Smooth muscle cell (in vitro differentiated cells): ENCODE measurements at regions not wholly inside any gene's neighbourhood (a gene's known extent, or its start where the extent isn't known, plus 50 kb on each side); places are given as distances from the start of the nearest gene placed in this dataset.

Experiments
- DNase-seq: peaks from one replicate; lab custom pipeline; 2025; ENCODE audit not compliant: unreplicated experiment; lab: John Stamatoyannopoulos, UW
- H2AFZ ChIP-seq: fragments of 200-600 bp; sonication (generic); 2 replicates; pipeline ENCODE4 v1.6.0; 2016; ENCODE audit warnings: antibody characterized with exemption, low read depth, mild to moderate bottlenecking
- H3F3A ChIP-seq: fragments of 200-600 bp; sonication (generic); 2 replicates; pipeline ENCODE4 v1.6.0; 2017; ENCODE audit warnings: antibody characterized with exemption, low read depth
- H3K27ac ChIP-seq: fragments of 200-600 bp; sonication (generic); 2 replicates; pipeline ENCODE4 v1.5.1; 2016; ENCODE audit warnings: low read depth, mild to moderate bottlenecking
- H3K27me3 ChIP-seq: fragments of 200-600 bp; sonication (generic); 2 replicates; pipeline ENCODE4 v1.6.1; 2016; ENCODE audit warnings: low read depth, mild to moderate bottlenecking
- H3K36me3 ChIP-seq: fragments of 200-600 bp; sonication (generic); 2 replicates; pipeline ENCODE4 v1.5.1; 2016; ENCODE audit warnings: low read depth
- H3K4me1 ChIP-seq: fragments of 200-600 bp; sonication (generic); 2 replicates; pipeline ENCODE4 v1.5.1; 2016; ENCODE audit warnings: low read depth
- H3K4me2 ChIP-seq: fragments of 200-600 bp; sonication (generic); 2 replicates; pipeline ENCODE4 v1.6.0; 2016; ENCODE audit warnings: mild to moderate bottlenecking
- H3K4me3 ChIP-seq: fragments of 200-600 bp; sonication (generic); 2 replicates; pipeline ENCODE4 v1.5.1; 2016; ENCODE audit warnings: mild to moderate bottlenecking
- H3K79me2 ChIP-seq: fragments of 200-600 bp; sonication (generic); 2 replicates; pipeline ENCODE4 v1.6.0; 2016; ENCODE audit warnings: low read depth, mild to moderate bottlenecking
- H3K9ac ChIP-seq: fragments of 200-600 bp; sonication (generic); 2 replicates; pipeline ENCODE4 v1.6.0; 2016; ENCODE audit warnings: low read depth
- H3K9me3 ChIP-seq: fragments of 200-600 bp; sonication (generic); replicated peaks from 2 replicates; pipeline ENCODE4 v1.5.1; 2016; ENCODE audit warnings: low read depth
- H4K20me1 ChIP-seq: fragments of 200-600 bp; sonication (generic); 2 replicates; pipeline ENCODE4 v1.6.0; 2016; ENCODE audit warnings: low read depth
- WGBS: methylation state at CpG from one replicate; pipeline ENCODE4 v1.1.7; 2016; ENCODE audit warnings: low lambda C conversion rate; 5-methylcytosine and 5-hydroxymethylcytosine counted together
- TF ChIP-seq, protein P1 (sequence below): fragments of 200-600 bp; sonication (generic); IDR thresholded peaks from 2 replicates; pipeline ENCODE4 v1.5.1; 2017; ENCODE audit warnings: borderline replicate concordance, mild to moderate bottlenecking, antibody characterized with exemption; ENCODE audit not compliant: insufficient read depth, poor library complexity, severe bottlenecking

DNA sequence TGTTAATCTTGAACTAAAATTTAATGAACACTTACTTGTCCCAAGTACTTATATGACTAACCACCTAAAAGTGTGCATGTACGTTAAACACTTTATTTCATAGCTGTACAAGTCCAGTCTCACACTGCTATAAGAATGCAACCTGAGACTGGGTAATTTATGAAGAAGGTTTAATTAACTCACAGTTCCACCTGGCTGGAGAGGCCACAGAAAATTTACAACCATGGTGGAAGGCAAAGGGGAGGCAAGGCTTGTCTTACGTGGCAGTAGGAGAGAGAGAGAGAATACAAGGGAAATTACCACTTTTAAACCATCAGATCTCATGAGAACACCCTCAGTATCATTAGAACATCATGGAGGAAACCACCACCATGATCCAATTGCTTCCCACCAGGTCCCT is 748.7 kb upstream of the HS3ST1 start:
- no peaks in the 10 kb centered on the region for H3F3A ChIP-seq
- no peak overlapping the region for H3K4me3 ChIP-seq
- H3K9me3 ChIP-seq, result no peaks in the 10 kb centered on the region
- TF ChIP-seq, protein P1, sequence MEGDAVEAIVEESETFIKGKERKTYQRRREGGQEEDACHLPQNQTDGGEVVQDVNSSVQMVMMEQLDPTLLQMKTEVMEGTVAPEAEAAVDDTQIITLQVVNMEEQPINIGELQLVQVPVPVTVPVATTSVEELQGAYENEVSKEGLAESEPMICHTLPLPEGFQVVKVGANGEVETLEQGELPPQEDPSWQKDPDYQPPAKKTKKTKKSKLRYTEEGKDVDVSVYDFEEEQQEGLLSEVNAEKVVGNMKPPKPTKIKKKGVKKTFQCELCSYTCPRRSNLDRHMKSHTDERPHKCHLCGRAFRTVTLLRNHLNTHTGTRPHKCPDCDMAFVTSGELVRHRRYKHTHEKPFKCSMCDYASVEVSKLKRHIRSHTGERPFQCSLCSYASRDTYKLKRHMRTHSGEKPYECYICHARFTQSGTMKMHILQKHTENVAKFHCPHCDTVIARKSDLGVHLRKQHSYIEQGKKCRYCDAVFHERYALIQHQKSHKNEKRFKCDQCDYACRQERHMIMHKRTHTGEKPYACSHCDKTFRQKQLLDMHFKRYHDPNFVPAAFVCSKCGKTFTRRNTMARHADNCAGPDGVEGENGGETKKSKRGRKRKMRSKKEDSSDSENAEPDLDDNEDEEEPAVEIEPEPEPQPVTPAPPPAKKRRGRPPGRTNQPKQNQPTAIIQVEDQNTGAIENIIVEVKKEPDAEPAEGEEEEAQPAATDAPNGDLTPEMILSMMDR, result no peak
- no peaks in the 10 kb centered on the region for H3K36me3 ChIP-seq
- H3K79me2 ChIP-seq, result no peaks in the 10 kb centered on the region
- H3K4me1 ChIP-seq, result no peaks in the 10 kb centered on the region
- no peak overlapping the region for H3K4me2 ChIP-seq
- WGBS, result 79% methylated on average over 2 of the region's 2 CpGs
- no peaks in the 10 kb centered on the region for H4K20me1 ChIP-seq
- H3K9ac ChIP-seq, result no peak overlapping the region
- no peak overlapping the region for H3K27ac ChIP-seq
- no peak for DNase-seq
- no peaks in the 10 kb centered on the region for H3K27me3 ChIP-seq
- H2AFZ ChIP-seq, result no peak overlapping the region

DNA sequence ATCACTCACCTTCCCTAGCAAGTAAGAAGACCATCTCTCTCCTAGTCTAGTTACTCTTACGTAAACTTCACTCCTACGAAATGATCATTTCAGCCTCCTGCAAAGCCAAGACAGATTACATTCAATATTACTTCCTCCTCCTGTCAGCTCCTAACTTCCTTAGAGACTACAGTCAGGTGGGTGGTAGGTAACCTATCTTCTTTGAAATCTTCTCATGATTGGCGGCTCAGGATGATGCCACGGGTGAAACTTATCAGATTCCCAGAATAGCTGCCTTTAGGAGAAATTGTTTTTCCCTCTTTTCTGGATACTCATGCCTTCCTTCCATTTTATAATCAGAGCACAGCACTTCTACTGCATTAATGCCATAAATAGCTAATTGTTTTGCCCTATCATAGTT is 744.8 kb upstream of the HS3ST1 start:
- no peak overlapping the region for H3K9ac ChIP-seq
- no peaks in the 10 kb centered on the region for H3K4me1 ChIP-seq
- WGBS, result 91% methylated on average over 4 of the region's 4 CpGs
- no peaks in the 10 kb centered on the region for H3K9me3 ChIP-seq
- no peak overlapping the region for H3K4me2 ChIP-seq
- no peak overlapping the region for H3K4me3 ChIP-seq
- H3K27ac ChIP-seq, result no peak overlapping the region
- no peaks in the 10 kb centered on the region for H3F3A ChIP-seq
- no peaks in the 10 kb centered on the region for H3K79me2 ChIP-seq
- no peak for DNase-seq
- H4K20me1 ChIP-seq, result no peaks in the 10 kb centered on the region
- H3K27me3 ChIP-seq, result no peaks in the 10 kb centered on the region
- H2AFZ ChIP-seq, result no peak overlapping the region
- TF ChIP-seq, protein P1, result no peak
- H3K36me3 ChIP-seq, result no peaks in the 10 kb centered on the region

DNA sequence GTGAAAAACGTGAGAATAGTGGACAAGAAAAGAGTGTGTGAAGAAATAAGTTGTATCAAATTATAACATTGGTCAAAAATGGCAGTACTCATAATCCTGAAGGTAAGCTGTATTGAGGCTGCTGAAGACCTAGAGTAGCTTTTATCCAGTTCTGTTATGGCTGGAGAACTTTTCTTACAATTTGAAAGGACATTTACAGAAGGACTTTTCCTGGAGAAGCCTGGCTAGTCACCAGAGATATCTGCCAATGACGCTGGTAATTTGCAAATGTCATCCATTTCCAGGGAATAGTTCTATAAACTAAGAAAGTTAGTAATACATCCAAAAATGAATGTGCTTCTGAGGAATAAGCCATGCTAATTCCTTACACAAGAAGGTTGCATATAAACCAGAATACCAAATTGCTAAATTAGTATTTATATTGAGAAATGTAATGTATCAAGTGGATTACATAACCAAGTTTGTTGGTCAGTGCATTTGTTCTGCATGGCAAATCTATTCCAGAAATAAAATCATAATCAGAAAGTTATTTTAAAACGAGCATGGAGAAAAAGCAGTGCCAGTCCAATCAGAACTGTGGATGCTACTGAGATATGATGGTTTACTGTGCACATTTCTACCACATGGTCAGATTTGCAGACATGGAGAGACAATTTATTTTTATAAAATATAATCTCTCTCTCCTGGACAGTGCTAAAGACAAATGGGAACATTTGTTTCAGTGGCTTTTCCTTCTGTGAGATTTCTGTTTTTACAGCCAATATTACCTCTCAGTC is 743.7 kb upstream of the HS3ST1 start:
- DNase-seq, result no peak
- H3K9me3 ChIP-seq, result no peaks in the 10 kb centered on the region
- no peaks in the 10 kb centered on the region for H4K20me1 ChIP-seq
- WGBS, result 81% methylated on average over 3 of the region's 3 CpGs
- H3F3A ChIP-seq, result no peaks in the 10 kb centered on the region
- no peak overlapping the region for H2AFZ ChIP-seq
- TF ChIP-seq, protein P1, result no peak
- no peaks in the 10 kb centered on the region for H3K4me1 ChIP-seq
- no peak overlapping the region for H3K4me2 ChIP-seq
- H3K79me2 ChIP-seq, result no peaks in the 10 kb centered on the region
- no peaks in the 10 kb centered on the region for H3K27me3 ChIP-seq
- H3K27ac ChIP-seq, result no peak overlapping the region
- no peak overlapping the region for H3K4me3 ChIP-seq
- no peaks in the 10 kb centered on the region for H3K36me3 ChIP-seq
- H3K9ac ChIP-seq, result no peak overlapping the region

DNA sequence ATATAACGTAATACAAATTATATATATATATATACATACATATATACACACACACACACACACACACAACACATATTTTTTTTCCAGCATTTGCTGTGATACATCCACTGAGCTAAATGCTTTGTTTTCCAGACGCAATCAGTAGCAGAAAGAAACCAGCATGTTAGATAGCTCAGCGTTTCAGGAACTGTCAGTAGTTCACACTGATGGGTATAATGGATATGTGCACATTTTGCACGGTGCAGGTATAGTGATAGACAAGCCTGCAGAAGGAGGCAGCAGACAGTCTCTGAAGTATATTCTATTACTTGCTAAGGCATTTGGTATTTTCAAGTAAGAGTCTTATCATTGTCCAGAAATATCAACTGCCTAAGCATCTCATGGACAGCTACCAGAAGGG is 741.6 kb upstream of the HS3ST1 start:
- H3K79me2 ChIP-seq, result no peaks in the 10 kb centered on the region
- H3K4me3 ChIP-seq, result no peak overlapping the region
- no peak overlapping the region for H2AFZ ChIP-seq
- no peaks in the 10 kb centered on the region for H3K27me3 ChIP-seq
- no peak overlapping the region for H3K4me2 ChIP-seq
- no peaks in the 10 kb centered on the region for H4K20me1 ChIP-seq
- no peaks in the 10 kb centered on the region for H3K4me1 ChIP-seq
- 87% methylated on average over 4 of the region's 4 CpGs for WGBS
- no peaks in the 10 kb centered on the region for H3K36me3 ChIP-seq
- H3F3A ChIP-seq, result no peaks in the 10 kb centered on the region
- H3K27ac ChIP-seq, result no peak overlapping the region
- TF ChIP-seq, protein P1, result no peak
- H3K9ac ChIP-seq, result no peak overlapping the region
- DNase-seq, result no peak
- no peaks in the 10 kb centered on the region for H3K9me3 ChIP-seq
